Activated naive CD4-positive, alpha-beta T cell treated with anti-CD3 and anti-CD28 coated beads, Interleukin-2, amount 10 ng/mL, durations not matched to agents 7 days and 5 days (primary cell): ENCODE measurements at regions not wholly inside any gene's neighbourhood (a gene's known extent, or its start where the extent isn't known, plus 50 kb on each side); places are given as distances from the start of the nearest gene placed in this dataset.
"Not testable (repeated sequence)": the region's sequence is repeated elsewhere in the genome, so short reads cannot be mapped to it uniquely, and the experiment has no call there.

Experiments
- CTCF ChIA-PET: fragments of 350-600 bp; sonication (Branson Sonifier 250); formaldehyde crosslinking; loops from one replicate; lab custom pipeline; 2021; ENCODE audit warnings: antibody characterized with exemption; lab: Charles Lee
- DNase-seq: peaks from one replicate; pipeline ENCODE4 v3.0.0-alpha.2; 2020
- H3K27ac Mint-ChIP-seq: one replicate; pipeline ENCODE4 v1.8.0; 2021; ENCODE audit warnings: mild to moderate bottlenecking, moderate library complexity, mixed read lengths
- H3K27me3 Mint-ChIP-seq: one replicate; pipeline ENCODE4 v1.8.0; 2021; ENCODE audit warnings: mild to moderate bottlenecking, mixed read lengths
- H3K36me3 Mint-ChIP-seq: one replicate; pipeline ENCODE4 v1.8.0; 2021; ENCODE audit warnings: mixed read lengths
- H3K4me1 Mint-ChIP-seq: one replicate; pipeline ENCODE4 v1.8.0; 2021; ENCODE audit warnings: mixed read lengths
- H3K4me3 Mint-ChIP-seq: one replicate; pipeline ENCODE4 v1.8.0; 2021; ENCODE audit warnings: mild to moderate bottlenecking, moderate library complexity, mixed read lengths
- H3K9me3 Mint-ChIP-seq: one replicate; pipeline ENCODE4 v1.8.0; 2021; ENCODE audit warnings: mixed read lengths

- H3K36me3 Mint-ChIP-seq: no peaks in the 10 kb centered on the region
- CTCF ChIA-PET: interaction anchor here (0.8 kb wide), 2 partner anchors 12 to 66 kb away, joined by 3 read pairs; no protein-coding TSS in a partner anchor
- no peaks in the 10 kb centered on the region for H3K27me3 Mint-ChIP-seq
Observed at GRCh38 chr7:111676167-111676566, 113.9 kb upstream of the IMMP2L start.

GRCh38 chr7:111672901-111673300 is 110.6 kb upstream of the IMMP2L start:
- DNase-seq: no peak
- Mint-ChIP-seq H3K36me3 (no peaks in the 10 kb centered on the region), H3K27ac (no peak overlapping the region), H3K27me3 (no peaks in the 10 kb centered on the region), H3K4me3 (no peak overlapping the region), H3K9me3 (no peaks in the 10 kb centered on the region), H3K4me1 (no peaks in the 10 kb centered on the region)
- CTCF ChIA-PET: no interaction called here

More at GRCh38 chr7:111676167-111676566, 113.9 kb upstream of the IMMP2L start:
- Mint-ChIP-seq H3K4me1 (no peaks in the 10 kb centered on the region), H3K9me3 (no peaks in the 10 kb centered on the region), H3K4me3 (no peak overlapping the region), H3K27ac (no peak overlapping the region)
- no peak for DNase-seq

GRCh38 chr7:111671927-111672326 is 109.6 kb upstream of the IMMP2L start:
- H3K9me3 Mint-ChIP-seq: no peaks in the 10 kb centered on the region
- DNase-seq: no peak
- H3K4me1 Mint-ChIP-seq: no peaks in the 10 kb centered on the region
- H3K27me3 Mint-ChIP-seq: no peaks in the 10 kb centered on the region
- H3K27ac Mint-ChIP-seq: no peak overlapping the region
- no peak overlapping the region for H3K4me3 Mint-ChIP-seq
- H3K36me3 Mint-ChIP-seq: no peaks in the 10 kb centered on the region
- CTCF ChIA-PET: interaction anchor here (0.7 kb wide), 1 partner anchor 21 kb away, joined by 3 read pairs; no protein-coding TSS in a partner anchor

- Mint-ChIP-seq H3K4me1 (no peaks in the 10 kb centered on the region), H3K27ac (no peak overlapping the region), H3K27me3 (no peaks in the 10 kb centered on the region), H3K36me3 (no peaks in the 10 kb centered on the region), H3K9me3 (no peaks in the 10 kb centered on the region), H3K4me3 (no peak overlapping the region)
- CTCF ChIA-PET: no interaction called here
- no peak for DNase-seq
Observed at GRCh38 chr7:111668711-111669110, 106.4 kb upstream of the IMMP2L start.

- no peak for DNase-seq
- Mint-ChIP-seq H3K27ac (no peak overlapping the region), H3K4me1 (no peaks in the 10 kb centered on the region), H3K27me3 (no peaks in the 10 kb centered on the region), H3K36me3 (no peaks in the 10 kb centered on the region), H3K9me3 (no peaks in the 10 kb centered on the region), H3K4me3 (no peak overlapping the region)
- CTCF ChIA-PET: no interaction called here
Observed at GRCh38 chr7:111667488-111667887, 105.2 kb upstream of the IMMP2L start.

GRCh38 chr7:111666260-111666659 is 104.0 kb upstream of the IMMP2L start:
- Mint-ChIP-seq H3K4me1 (no peaks in the 10 kb centered on the region), H3K4me3 (no peak overlapping the region), H3K27me3 (no peaks in the 10 kb centered on the region), H3K9me3 (no peaks in the 10 kb centered on the region), H3K27ac (no peak overlapping the region), H3K36me3 (no peaks in the 10 kb centered on the region)
- DNase-seq: no peak
- CTCF ChIA-PET: no interaction called here

GRCh38 chr7:111663771-111664170 is 101.5 kb upstream of the IMMP2L start:
- H3K4me1 Mint-ChIP-seq: no peaks in the 10 kb centered on the region
- no peak overlapping the region for H3K27ac Mint-ChIP-seq
- no peaks in the 10 kb centered on the region for H3K36me3 Mint-ChIP-seq
- no peaks in the 10 kb centered on the region for H3K27me3 Mint-ChIP-seq
- H3K9me3 Mint-ChIP-seq: no peaks in the 10 kb centered on the region
- DNase-seq: no peak
- no peak overlapping the region for H3K4me3 Mint-ChIP-seq
- CTCF ChIA-PET: interaction anchor here (0.9 kb wide), 1 partner anchor 13 kb away, joined by 3 read pairs; no protein-coding TSS in a partner anchor

GRCh38 chr7:111662386-111662785 is 100.1 kb upstream of the IMMP2L start:
- CTCF ChIA-PET: no interaction called here
- DNase-seq: no peak
- H3K27me3 Mint-ChIP-seq: no peaks in the 10 kb centered on the region
- H3K27ac Mint-ChIP-seq: no peak overlapping the region
- no peaks in the 10 kb centered on the region for H3K9me3 Mint-ChIP-seq
- H3K36me3 Mint-ChIP-seq: no peaks in the 10 kb centered on the region
- no peaks in the 10 kb centered on the region for H3K4me1 Mint-ChIP-seq
- H3K4me3 Mint-ChIP-seq: no peak overlapping the region

GRCh38 chr7:111660478-111660877 is 98.2 kb upstream of the IMMP2L start:
- Mint-ChIP-seq H3K36me3 (no peaks in the 10 kb centered on the region), H3K9me3 (no peaks in the 10 kb centered on the region), H3K4me3 (no peak overlapping the region), H3K4me1 (no peaks in the 10 kb centered on the region), H3K27me3 (no peaks in the 10 kb centered on the region), H3K27ac (no peak overlapping the region)
- CTCF ChIA-PET: no interaction called here
- DNase-seq: no peak

GRCh38 chr7:111658546-111658945 is 96.3 kb upstream of the IMMP2L start:
- Mint-ChIP-seq H3K4me1 (no peaks in the 10 kb centered on the region), H3K27ac (no peak overlapping the region), H3K9me3 (no peaks in the 10 kb centered on the region), H3K36me3 (no peaks in the 10 kb centered on the region), H3K27me3 (no peaks in the 10 kb centered on the region), H3K4me3 (no peak overlapping the region)
- no peak for DNase-seq
- CTCF ChIA-PET: no interaction called here

- Mint-ChIP-seq H3K36me3 (no peaks in the 10 kb centered on the region), H3K9me3 (no peaks in the 10 kb centered on the region), H3K27me3 (no peaks in the 10 kb centered on the region), H3K4me1 (no peaks in the 10 kb centered on the region), H3K27ac (no peak overlapping the region), H3K4me3 (no peak overlapping the region)
- DNase-seq: no peak
- CTCF ChIA-PET: no interaction called here
Observed at GRCh38 chr7:111657018-111657417, 94.7 kb upstream of the IMMP2L start.

- H3K4me1 Mint-ChIP-seq: no peaks in the 10 kb centered on the region
- no peaks in the 10 kb centered on the region for H3K9me3 Mint-ChIP-seq
- no peak overlapping the region for H3K4me3 Mint-ChIP-seq
- H3K27ac Mint-ChIP-seq: no peak overlapping the region
- H3K36me3 Mint-ChIP-seq: no peaks in the 10 kb centered on the region
- DNase-seq: no peak
- H3K27me3 Mint-ChIP-seq: no peaks in the 10 kb centered on the region
- CTCF ChIA-PET: no interaction called here
Observed at GRCh38 chr7:111654343-111654742, 92.1 kb upstream of the IMMP2L start.

GRCh38 chr7:111653846-111654245 is 91.6 kb upstream of the IMMP2L start:
- H3K9me3 Mint-ChIP-seq: no peaks in the 10 kb centered on the region
- DNase-seq: no peak
- no peak overlapping the region for H3K4me3 Mint-ChIP-seq
- no peaks in the 10 kb centered on the region for H3K4me1 Mint-ChIP-seq
- CTCF ChIA-PET: no interaction called here
- no peaks in the 10 kb centered on the region for H3K27me3 Mint-ChIP-seq
- H3K36me3 Mint-ChIP-seq: no peaks in the 10 kb centered on the region
- H3K27ac Mint-ChIP-seq: no peak overlapping the region

- no peaks in the 10 kb centered on the region for H3K9me3 Mint-ChIP-seq
- no peak for DNase-seq
- no peaks in the 10 kb centered on the region for H3K36me3 Mint-ChIP-seq
- H3K27me3 Mint-ChIP-seq: no peaks in the 10 kb centered on the region
- H3K27ac Mint-ChIP-seq: no peak overlapping the region
- no peak overlapping the region for H3K4me3 Mint-ChIP-seq
- H3K4me1 Mint-ChIP-seq: no peaks in the 10 kb centered on the region
- CTCF ChIA-PET: no interaction called here
Observed at GRCh38 chr7:111650456-111650999, 88.2 kb upstream of the IMMP2L start.

- no peaks in the 10 kb centered on the region for H3K36me3 Mint-ChIP-seq
- no peaks in the 10 kb centered on the region for H3K4me1 Mint-ChIP-seq
- DNase-seq: no peak
- H3K4me3 Mint-ChIP-seq: no peak overlapping the region
- no peak overlapping the region for H3K27ac Mint-ChIP-seq
- CTCF ChIA-PET: no interaction called here
- H3K9me3 Mint-ChIP-seq: no peaks in the 10 kb centered on the region
- no peaks in the 10 kb centered on the region for H3K27me3 Mint-ChIP-seq
Observed at GRCh38 chr7:111647881-111648280, 85.6 kb upstream of the IMMP2L start.

GRCh38 chr7:111644595-111644994 is 82.3 kb upstream of the IMMP2L start:
- CTCF ChIA-PET, H3K9me3 Mint-ChIP-seq, H3K4me1 Mint-ChIP-seq, DNase-seq, H3K4me3 Mint-ChIP-seq, H3K27me3 Mint-ChIP-seq, H3K36me3 Mint-ChIP-seq, H3K27ac Mint-ChIP-seq: not testable (repeated sequence)
